GM12865 (cell line): ENCODE measurements at regions not wholly inside any gene's neighbourhood (a gene's known extent, or its start where the extent isn't known, plus 50 kb on each side); places are given as distances from the start of the nearest gene placed in this dataset.
A peak's percentile ranks its signal among the peaks of the same experiment; 100 is the strongest.

Experiments
- DNase-seq: peaks from one replicate; pipeline ENCODE4 v3.0.0; 2010; ENCODE audit warnings: low read depth
- H3K4me3 ChIP-seq: 2 replicates; pipeline ENCODE4 v1.5.1; 2011; ENCODE audit warnings: mild to moderate bottlenecking, low read depth, low read length, control low read depth
- TF ChIP-seq, protein P1 (sequence below): IDR thresholded peaks from 2 replicates; pipeline ENCODE4 v1.5.1; 2011; ENCODE audit warnings: low read length, control low read depth, low read depth, inconsistent platforms; ENCODE audit not compliant: insufficient read depth; ENCODE audit errors: missing control alignments

DNA sequence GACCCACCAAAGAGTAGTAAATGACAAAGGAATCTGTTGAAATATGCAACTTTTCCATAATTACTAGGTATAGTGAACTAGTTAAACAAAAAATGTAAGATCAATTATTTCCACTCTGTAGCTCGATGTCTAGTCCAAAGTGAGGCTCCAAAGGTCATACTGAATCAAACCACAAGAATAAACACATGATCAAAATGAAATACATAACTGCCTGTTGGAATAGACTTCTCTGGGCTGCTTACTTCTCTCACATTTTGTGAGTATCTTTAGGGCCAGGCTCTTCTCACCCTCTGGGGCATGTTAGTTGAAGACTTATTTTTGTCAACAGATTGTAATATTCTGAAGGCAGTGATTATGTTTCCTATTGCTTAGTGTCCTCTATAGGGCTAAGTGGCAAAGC is 103.7 kb upstream of the TMEM170B start:
- TF ChIP-seq, protein P1, sequence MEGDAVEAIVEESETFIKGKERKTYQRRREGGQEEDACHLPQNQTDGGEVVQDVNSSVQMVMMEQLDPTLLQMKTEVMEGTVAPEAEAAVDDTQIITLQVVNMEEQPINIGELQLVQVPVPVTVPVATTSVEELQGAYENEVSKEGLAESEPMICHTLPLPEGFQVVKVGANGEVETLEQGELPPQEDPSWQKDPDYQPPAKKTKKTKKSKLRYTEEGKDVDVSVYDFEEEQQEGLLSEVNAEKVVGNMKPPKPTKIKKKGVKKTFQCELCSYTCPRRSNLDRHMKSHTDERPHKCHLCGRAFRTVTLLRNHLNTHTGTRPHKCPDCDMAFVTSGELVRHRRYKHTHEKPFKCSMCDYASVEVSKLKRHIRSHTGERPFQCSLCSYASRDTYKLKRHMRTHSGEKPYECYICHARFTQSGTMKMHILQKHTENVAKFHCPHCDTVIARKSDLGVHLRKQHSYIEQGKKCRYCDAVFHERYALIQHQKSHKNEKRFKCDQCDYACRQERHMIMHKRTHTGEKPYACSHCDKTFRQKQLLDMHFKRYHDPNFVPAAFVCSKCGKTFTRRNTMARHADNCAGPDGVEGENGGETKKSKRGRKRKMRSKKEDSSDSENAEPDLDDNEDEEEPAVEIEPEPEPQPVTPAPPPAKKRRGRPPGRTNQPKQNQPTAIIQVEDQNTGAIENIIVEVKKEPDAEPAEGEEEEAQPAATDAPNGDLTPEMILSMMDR: no peak
- H3K4me3 ChIP-seq: no peak overlapping the region
- DNase-seq: no peak

DNA sequence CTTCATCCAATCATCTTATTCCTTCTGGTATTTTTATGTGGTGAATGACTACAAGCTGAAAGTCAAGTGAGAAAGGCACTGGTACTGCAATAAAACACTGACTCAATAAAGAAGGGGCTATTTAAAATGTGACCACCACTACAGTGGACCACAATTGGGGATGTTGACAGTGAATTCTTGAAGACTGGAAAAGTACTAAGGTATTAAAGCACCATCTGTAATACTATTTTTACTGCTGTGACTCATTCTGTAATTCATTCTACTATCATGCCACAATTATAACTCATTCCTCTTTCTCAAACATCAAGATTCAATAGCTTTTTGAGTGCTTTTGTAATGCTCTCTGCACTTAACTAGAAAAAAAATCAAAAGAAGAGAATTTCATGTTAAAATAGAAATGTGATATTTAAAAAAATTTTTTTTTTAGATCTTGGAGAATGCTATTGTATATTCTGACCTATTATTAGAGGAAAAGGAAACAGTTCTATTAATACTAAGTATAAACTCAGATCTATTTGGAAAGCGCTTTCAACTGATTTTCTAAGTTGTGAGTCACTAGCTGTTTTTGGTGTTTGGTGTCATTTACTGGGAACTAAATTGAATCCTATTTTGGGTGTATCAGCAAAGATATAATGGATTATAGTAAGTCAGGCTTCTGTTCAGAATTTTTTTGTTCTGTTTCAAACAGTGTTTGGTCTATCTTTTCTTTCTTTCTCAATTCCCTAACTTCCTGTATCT is 104.7 kb upstream of the TMEM170B start:
- no peak overlapping the region for H3K4me3 ChIP-seq
- TF ChIP-seq, protein P1: no peak
- DNase-seq: peak; percentile 26

DNA sequence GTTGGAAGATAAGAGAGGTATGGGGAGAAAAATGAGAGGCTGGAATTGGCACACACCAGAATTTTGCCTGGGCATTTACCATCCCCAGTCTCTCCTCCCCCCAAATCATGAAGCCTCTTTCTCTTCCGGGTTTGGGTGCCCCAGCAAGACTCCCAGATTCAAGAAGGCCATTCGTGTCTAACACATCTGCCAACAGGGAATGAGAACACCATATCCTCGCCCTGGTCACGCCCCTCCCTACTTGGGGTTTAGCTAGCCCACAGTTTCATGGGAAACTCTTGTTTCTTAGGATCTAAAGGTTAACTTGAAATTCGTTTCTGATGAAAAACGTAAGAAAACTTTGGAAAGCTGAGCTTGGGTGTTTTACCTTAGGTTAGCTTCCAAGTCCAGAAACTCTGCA is 105.5 kb upstream of the TMEM170B start:
- no peak for DNase-seq
- no peak overlapping the region for H3K4me3 ChIP-seq
- TF ChIP-seq, protein P1: no peak

DNA sequence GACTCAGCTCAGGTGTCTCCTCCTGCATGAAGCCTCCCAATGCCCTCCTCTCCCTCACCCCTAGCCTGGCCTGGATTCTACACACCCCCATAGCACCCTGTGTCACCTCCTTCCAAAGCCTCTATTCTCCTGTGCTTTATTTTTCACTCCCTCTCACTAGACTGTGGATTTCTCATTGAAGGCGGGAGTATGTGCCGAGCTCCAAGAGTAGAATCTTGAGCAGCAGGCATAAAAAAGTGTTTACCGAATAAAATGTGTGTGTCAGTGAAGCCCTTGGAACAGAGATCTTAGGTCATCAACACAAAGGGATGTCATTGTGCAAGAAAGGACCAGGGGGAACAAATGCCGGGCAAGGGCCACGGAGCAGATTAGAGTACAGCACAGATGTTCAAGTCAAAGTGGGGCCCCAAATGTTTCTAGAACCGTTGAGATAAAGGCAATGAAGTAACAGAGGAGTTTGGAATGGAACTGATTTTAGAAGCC is 106.1 kb upstream of the TMEM170B start:
- DNase-seq: no peak
- TF ChIP-seq, protein P1: no peak
- H3K4me3 ChIP-seq: no peak overlapping the region

DNA sequence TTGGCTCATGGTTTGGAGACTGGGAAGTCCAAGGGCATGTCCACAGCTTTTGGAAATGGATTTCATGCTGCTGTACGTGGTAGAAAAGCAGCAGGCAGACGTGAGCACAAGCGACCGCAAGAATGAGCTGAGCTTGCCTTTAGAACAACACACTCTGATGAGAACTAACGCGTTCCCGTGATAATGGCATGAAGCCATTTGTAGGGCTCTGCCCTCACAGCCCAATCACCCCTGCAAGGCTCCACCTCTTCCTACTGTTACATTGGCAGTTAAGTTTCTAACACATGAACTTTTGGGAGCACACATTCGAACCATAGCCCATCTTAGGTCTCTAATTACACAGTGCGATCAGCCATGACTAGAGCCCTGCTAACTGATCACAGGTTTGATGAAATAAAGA is 107.5 kb upstream of the TMEM170B start:
- no peak overlapping the region for H3K4me3 ChIP-seq
- no peak for DNase-seq
- TF ChIP-seq, protein P1: no peak

DNA sequence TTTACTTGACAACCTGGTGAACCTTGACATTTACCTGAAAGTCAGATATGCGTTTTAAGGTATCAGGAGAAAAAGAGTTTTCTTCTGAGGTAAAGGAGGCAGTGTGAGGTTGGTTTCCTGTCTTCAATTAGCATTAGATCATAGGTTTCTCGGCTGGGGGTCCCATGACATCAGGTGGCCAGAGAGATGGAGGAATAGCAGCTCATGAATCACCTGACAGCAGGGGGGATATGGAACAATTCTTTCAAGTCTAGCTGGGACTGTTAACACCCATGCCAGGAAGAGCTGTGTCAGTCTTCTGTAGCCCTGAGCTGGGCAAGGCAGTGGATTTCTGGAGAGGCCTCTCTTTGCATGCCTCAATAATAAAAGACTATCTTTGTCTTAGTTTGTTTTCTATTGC is 108.0 kb upstream of the TMEM170B start:
- peak; percentile 54 for DNase-seq
- no peak overlapping the region for H3K4me3 ChIP-seq
- TF ChIP-seq, protein P1: no peak

DNA sequence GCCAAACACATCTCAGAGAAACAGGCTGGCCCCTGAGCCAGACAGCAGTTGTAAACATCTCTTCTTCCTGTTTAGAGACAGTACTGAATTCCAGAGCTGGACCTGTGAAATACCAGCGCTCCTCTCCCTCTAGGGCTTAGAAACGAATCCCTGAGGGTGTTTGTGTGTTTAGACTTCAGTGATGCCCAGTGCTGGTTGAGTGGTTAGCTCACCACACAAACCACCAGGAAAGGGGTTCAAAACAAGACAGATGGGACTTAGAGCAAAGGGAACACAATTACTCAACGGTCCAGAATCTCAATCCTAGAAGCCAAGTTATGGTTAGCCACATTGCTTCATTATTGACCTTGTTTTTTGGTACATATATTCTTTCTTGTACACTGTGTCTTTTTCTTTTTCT is 108.7 kb upstream of the TMEM170B start:
- H3K4me3 ChIP-seq: no peak overlapping the region
- DNase-seq: peak; percentile 90
- TF ChIP-seq, protein P1: no peak
